HepG2 (cell line): ENCODE measurements at regions not wholly inside any gene's neighbourhood (a gene's known extent, or its start where the extent isn't known, plus 50 kb on each side); places are given as distances from the start of the nearest gene placed in this dataset.
A peak's percentile ranks its signal among the peaks of the same experiment; 100 is the strongest.

ENCODE experiments used
- ATAC-seq: fragments of 200-7000 bp; cut with Tn5 transposase; 3 replicates; pipeline ENCODE4 v1.9.1; 2020; ENCODE audit warnings: mild to moderate bottlenecking, moderate library complexity
- BruUV-seq: library from RNA; stranded (reverse); fragments of 400-500 nt; replicated peaks from 2 replicates; lab custom pipeline; 2021; lab: Mats Ljungman, UMichigan
- CTCF ChIA-PET: fragments of 300-600 bp; formaldehyde crosslinking; extraction: SDS; loops from one replicate; lab custom pipeline; 2021; ENCODE audit warnings: low total read pairs, inconsistent platforms, low intra/inter-chr PET ratio; lab: Yijun Ruan, JAX
- POLR2A ChIA-PET: fragments of 350-600 bp; sonication (Branson Sonifier 250); formaldehyde crosslinking; loops from one replicate; lab custom pipeline; 2020; ENCODE audit warnings: antibody characterized with exemption, inconsistent platforms; lab: Yijun Ruan, JAX
- DNase-seq: peaks from one replicate; pipeline ENCODE4 v3.0.0-alpha.2; 2015; ENCODE audit warnings: low spot score
- FAIRE-seq: peaks from 3 replicates; lab custom pipeline; 2011; peaks lifted over from hg19 to GRCh38; lab: Jason Lieb, UNC
- H2AFZ ChIP-seq: one replicate; pipeline ENCODE4 v1.6.1; 2011; ENCODE audit warnings: low read length, inconsistent platforms
- H3K27ac ChIP-seq: fragments of 300-600 bp; 3 replicates; pipeline ENCODE4 v1.8.0; 2011; ENCODE audit warnings: mixed run types, mild to moderate bottlenecking, mixed read lengths, low read length, inconsistent platforms; ENCODE audit not compliant: insufficient read depth; ENCODE audit errors: extremely low read length
- H3K27me3 ChIP-seq, 2 experiments: fragments of 200-600 bp in 1 of 2; 2 replicates in 1 of 2; 3 replicates in 1 of 2; pipeline versions ENCODE4 v1.6.0 to v1.8.0; 2011; ENCODE audit warnings: low read length in 2 of 2, mild to moderate bottlenecking in 2 of 2, moderate library complexity in 2 of 2, inconsistent platforms in 1 of 2; ENCODE audit not compliant: insufficient read depth in 2 of 2, control insufficient read depth in 1 of 2
- H3K36me3 ChIP-seq, 2 experiments: fragments of 200-600 bp in 1 of 2; replicated peaks in 1 of 2; 2 replicates in 1 of 2; 3 replicates in 1 of 2; pipeline versions ENCODE4 v1.5.1 to v1.8.0; 2011; ENCODE audit warnings: low read length in 2 of 2, inconsistent platforms in 1 of 2; ENCODE audit not compliant: insufficient read depth in 2 of 2, control insufficient read depth in 1 of 2
- H3K4me1 ChIP-seq: 2 replicates; pipeline ENCODE4 v1.5.1; 2012; ENCODE audit warnings: low read length, inconsistent platforms; ENCODE audit not compliant: insufficient read depth
- H3K4me2 ChIP-seq: 2 replicates; pipeline ENCODE4 v1.6.0; 2011; ENCODE audit warnings: low read depth, low read length, inconsistent platforms
- H3K4me3 ChIP-seq, 3 experiments: fragments of 200-600 bp in 1 of 3; sonication (generic), shearing (Covaris generic) in 1 of 3; replicated peaks in 1 of 3; 2 replicates each; pipeline ENCODE4 v1.5.1; 2011 to 2016; ENCODE audit warnings: low read length in 3 of 3, inconsistent platforms in 2 of 3, low read depth in 2 of 3, mild to moderate bottlenecking in 2 of 3, control low read depth in 1 of 3, mixed read lengths in 1 of 3; ENCODE audit not compliant: insufficient read depth in 1 of 3
- H3K79me2 ChIP-seq: one replicate; pipeline ENCODE4 v1.6.1; 2011; ENCODE audit warnings: low read length, inconsistent platforms; ENCODE audit not compliant: insufficient read depth
- H3K9ac ChIP-seq: 2 replicates; pipeline ENCODE4 v1.6.0; 2011; ENCODE audit warnings: mild to moderate bottlenecking, low read depth, low read length, inconsistent platforms; ENCODE audit not compliant: insufficient read depth
- H3K9me3 ChIP-seq: 2 replicates; pipeline ENCODE4 v1.5.1; 2012; ENCODE audit warnings: mild to moderate bottlenecking, low read length
- H4K20me1 ChIP-seq: 2 replicates; pipeline ENCODE4 v1.6.0; 2011; ENCODE audit warnings: inconsistent platforms, mild to moderate bottlenecking, low read length, moderate library complexity; ENCODE audit not compliant: insufficient read depth
- ATF3 ChIP-seq: sonication (generic); formaldehyde crosslinking; IDR thresholded peaks from 2 replicates; pipeline ENCODE4 v1.4.0; 2020; ENCODE audit warnings: missing genetic modification reagents
- ATF4 ChIP-seq, 2 experiments: fragments of 450-650 bp in 1 of 2; sonication (generic) in 1 of 2; formaldehyde crosslinking; IDR thresholded peaks; 2 replicates each; pipeline versions ENCODE4 v1.5.0 to v1.8.0; 2020 to 2022; ENCODE audit warnings: mild to moderate bottlenecking in 1 of 2, missing genetic modification reagents in 1 of 2
- ESRRA ChIP-seq: sonication (generic); formaldehyde crosslinking; IDR thresholded peaks from 2 replicates; pipeline ENCODE4 v1.5.1; 2020; ENCODE audit warnings: mild to moderate bottlenecking, low read depth, missing genetic modification reagents
- FOXJ3 ChIP-seq: sonication (generic); formaldehyde crosslinking; IDR thresholded peaks from 2 replicates; pipeline ENCODE4 v1.4.0; 2020; ENCODE audit warnings: missing genetic modification reagents, mild to moderate bottlenecking, borderline replicate concordance
- FOXK1 ChIP-seq: sonication (generic); formaldehyde crosslinking; IDR thresholded peaks from 2 replicates; pipeline ENCODE4 v1.4.0; 2020; ENCODE audit warnings: low read depth, missing genetic modification reagents, borderline replicate concordance
- KDM5B ChIP-seq: sonication (generic); formaldehyde crosslinking; IDR thresholded peaks from 2 replicates; pipeline ENCODE4 v1.4.0; 2020; ENCODE audit warnings: missing genetic modification reagents, mild to moderate bottlenecking, borderline replicate concordance
- LBX2 ChIP-seq: sonication (generic); formaldehyde crosslinking; IDR thresholded peaks from 2 replicates; pipeline ENCODE4 v1.5.0; 2020; ENCODE audit warnings: missing genetic modification reagents, mild to moderate bottlenecking, borderline replicate concordance
- MED1 ChIP-seq: sonication (generic); formaldehyde crosslinking; IDR thresholded peaks from 2 replicates; pipeline ENCODE4 v1.4.0; 2020; ENCODE audit warnings: missing genetic modification reagents
- NCOA2 ChIP-seq: sonication (generic); formaldehyde crosslinking; IDR thresholded peaks from 2 replicates; pipeline ENCODE4 v1.8.0; 2022; ENCODE audit warnings: inconsistent platforms
- NFIC ChIP-seq: IDR thresholded peaks from 2 replicates; pipeline ENCODE4 v1.6.1; 2012; ENCODE audit warnings: mild to moderate bottlenecking, low read length, inconsistent platforms
- RAD51 ChIP-seq: fragments of 450-650 bp; IDR thresholded peaks from 2 replicates; pipeline ENCODE4 v1.6.1; 2016; ENCODE audit warnings: borderline replicate concordance
- RBFOX2 ChIP-seq: fragments of 200-400 bp; formaldehyde crosslinking; IDR thresholded peaks from 2 replicates; pipeline ENCODE4 v1.6.1; 2017; ENCODE audit warnings: low read depth, mild to moderate bottlenecking, low read length
- SUZ12 ChIP-seq: fragments of 150-350 bp; IDR thresholded peaks from 2 replicates; pipeline ENCODE4 v1.6.1; 2014; ENCODE audit warnings: low read depth, low read length
- TRIM22 ChIP-seq: fragments of 450-650 bp; IDR thresholded peaks from 2 replicates; pipeline ENCODE4 v1.6.1; 2017
- ZBTB10 ChIP-seq: sonication (generic); formaldehyde crosslinking; IDR thresholded peaks from 2 replicates; pipeline ENCODE4 v1.4.0; 2020; ENCODE audit warnings: missing genetic modification reagents, borderline replicate concordance
- ZBTB49 ChIP-seq: sonication (generic); formaldehyde crosslinking; IDR thresholded peaks from 2 replicates; pipeline ENCODE4 v1.4.0; 2020; ENCODE audit warnings: missing genetic modification reagents, borderline replicate concordance
- ZNF232 ChIP-seq: sonication (generic); formaldehyde crosslinking; IDR thresholded peaks from 2 replicates; pipeline ENCODE4 v1.4.0; 2020; ENCODE audit warnings: missing genetic modification reagents, borderline replicate concordance
- ZNF792 ChIP-seq: IDR thresholded peaks from 2 replicates; pipeline ENCODE4 v1.6.1; 2016
- WGBS: methylation state at CpG from one replicate; pipeline ENCODE4 v1.1.6; 2017; ENCODE audit warnings: low lambda C conversion rate; 5-methylcytosine and 5-hydroxymethylcytosine counted together
- in situ Hi-C: cut with HindIII; loops from 2 replicates; pipeline ENCODE4 v1.10.0; 2017; ENCODE audit warnings: low pct_unique_long_range_greater_than_20kb; ENCODE audit not compliant: extremely low pct_ligation_motif_present
- intact Hi-C: fragments of 100-400 bp; cut with micrococcal nuclease; formaldehyde crosslinking; loops from one replicate; pipeline ENCODE4 v1.10.0; 2022; ENCODE audit not compliant: unreplicated experiment

GRCh38 chrX:115449742-115450141 is 111.2 kb upstream of the PLS3 start:
- DNase-seq = peak; percentile 39
- CTCF ChIA-PET = no interaction called here
- H3K4me1 ChIP-seq = peaks cover 14% of the 10 kb centered on the region; the same call in 1 of the 2 replicates
- no peak overlapping the region for H2AFZ ChIP-seq
- no peak for FAIRE-seq
- no peak overlapping the region for H3K4me3 ChIP-seq
- intact Hi-C loops (no loop called here), in situ Hi-C loops (no loop called here)
- no peaks in the 10 kb centered on the region for H3K9me3 ChIP-seq
- no peaks in the 10 kb centered on the region for H3K27me3 ChIP-seq
- no peak overlapping the region for H3K9ac ChIP-seq
- no peaks in the 10 kb centered on the region for H4K20me1 ChIP-seq
- BruUV-seq = no TSS peak
- no peak overlapping the region for H3K27ac ChIP-seq
- H3K4me2 ChIP-seq = no peak overlapping the region; the same call in 1 of the 2 replicates
- WGBS = 2% methylated on average over 4 of the region's 4 CpGs
- no peaks in the 10 kb centered on the region for H3K36me3 ChIP-seq
- ATAC-seq = no peak
- H3K79me2 ChIP-seq = no peaks in the 10 kb centered on the region
- POLR2A ChIA-PET = no interaction called here
- TF ChIP-seq KDM5B (CRISPR knock-in tag) (no peak), TRIM22 (no peak), FOXK1 (CRISPR knock-in tag) (peak; percentile 39; the same call in 1 of the 2 replicates), MED1 (CRISPR knock-in tag) (peak; percentile 63), ESRRA (CRISPR knock-in tag) (0 out of 2 replicates have a peak, but pooled peaks have one; percentile 45), ZBTB49 (CRISPR knock-in tag) (no peak), ZBTB10 (CRISPR knock-in tag) (no peak), ATF4 (CRISPR knock-in tag; IDR thresholded peaks at IDR 0.05) (peak in 1 of 2 experiments; percentile 83; a peak in 2 of 4 replicates), ZNF232 (CRISPR knock-in tag) (no peak), FOXJ3 (CRISPR knock-in tag) (peak; percentile 34; the same call in 1 of the 2 replicates), SUZ12 (no peak), RBFOX2 (no peak), NFIC (peak; percentile 79; the same call in 1 of the 2 replicates), RAD51 (no peak), ATF3 (CRISPR knock-in tag) (0 out of 2 replicates have a peak, but pooled peaks have one; percentile 17), ZNF792 (CRISPR knock-in tag) (no peak), LBX2 (CRISPR knock-in tag) (no peak), NCOA2 (peak; percentile 84)
